GM18867 (cell line): ENCODE measurements at regions not wholly inside any gene's neighbourhood (a gene's known extent, or its start where the extent isn't known, plus 50 kb on each side); places are given as distances from the start of the nearest gene placed in this dataset.

Source experiments
- ATAC-seq: cut with Tn5 transposase; IDR thresholded peaks from one replicate; pipeline ENCODE4 v1.9.1; 2021; ENCODE audit warnings: mild to moderate bottlenecking, moderate library complexity; ENCODE audit not compliant: unreplicated experiment

DNA sequence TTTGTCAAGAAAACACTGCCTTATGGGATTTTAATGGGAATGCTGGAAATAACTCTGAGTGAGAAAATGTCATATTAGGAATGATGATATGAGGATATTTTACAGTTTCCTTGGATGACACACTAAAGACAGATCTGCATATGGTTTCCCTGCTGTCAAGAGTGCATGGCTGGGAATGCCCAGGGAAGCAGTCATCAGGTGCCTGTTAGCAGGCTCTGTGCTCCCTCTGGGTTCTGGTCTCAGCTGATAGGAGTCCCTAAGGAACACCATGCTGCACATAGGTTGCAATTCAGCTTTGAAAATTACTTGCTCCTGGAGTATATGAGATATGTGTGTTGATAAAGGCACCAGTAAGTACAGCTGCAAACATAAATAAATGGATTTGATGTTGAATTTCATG, 1064.6 kb downstream of the TUSC7 start:
- no peak for ATAC-seq

DNA sequence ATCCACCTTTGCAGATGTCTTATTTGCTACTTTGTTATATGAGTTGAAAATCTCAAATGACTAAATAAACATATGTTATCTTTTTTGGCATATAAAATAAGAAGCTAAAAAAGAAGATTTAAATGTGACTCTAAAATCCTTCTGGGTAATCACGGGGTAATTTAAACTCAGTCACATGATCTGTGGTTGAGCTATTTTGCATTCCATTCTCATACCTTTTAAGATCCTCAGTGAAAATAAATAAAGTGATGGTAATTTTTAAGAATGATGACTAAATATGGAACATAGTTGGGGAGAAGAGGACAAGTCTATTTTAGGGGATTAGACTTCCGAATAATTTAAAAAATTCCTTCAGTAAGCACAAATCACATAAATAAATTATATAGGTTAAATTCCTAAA, 1076.8 kb downstream of the TUSC7 start:
- no peak for ATAC-seq

GRCh38 chr3:117788061-117788460, 1078.5 kb downstream of the TUSC7 start:
- ATAC-seq: no peak

- no peak for ATAC-seq
Observed at GRCh38 chr3:117788506-117788905, 1078.9 kb downstream of the TUSC7 start.

DNA sequence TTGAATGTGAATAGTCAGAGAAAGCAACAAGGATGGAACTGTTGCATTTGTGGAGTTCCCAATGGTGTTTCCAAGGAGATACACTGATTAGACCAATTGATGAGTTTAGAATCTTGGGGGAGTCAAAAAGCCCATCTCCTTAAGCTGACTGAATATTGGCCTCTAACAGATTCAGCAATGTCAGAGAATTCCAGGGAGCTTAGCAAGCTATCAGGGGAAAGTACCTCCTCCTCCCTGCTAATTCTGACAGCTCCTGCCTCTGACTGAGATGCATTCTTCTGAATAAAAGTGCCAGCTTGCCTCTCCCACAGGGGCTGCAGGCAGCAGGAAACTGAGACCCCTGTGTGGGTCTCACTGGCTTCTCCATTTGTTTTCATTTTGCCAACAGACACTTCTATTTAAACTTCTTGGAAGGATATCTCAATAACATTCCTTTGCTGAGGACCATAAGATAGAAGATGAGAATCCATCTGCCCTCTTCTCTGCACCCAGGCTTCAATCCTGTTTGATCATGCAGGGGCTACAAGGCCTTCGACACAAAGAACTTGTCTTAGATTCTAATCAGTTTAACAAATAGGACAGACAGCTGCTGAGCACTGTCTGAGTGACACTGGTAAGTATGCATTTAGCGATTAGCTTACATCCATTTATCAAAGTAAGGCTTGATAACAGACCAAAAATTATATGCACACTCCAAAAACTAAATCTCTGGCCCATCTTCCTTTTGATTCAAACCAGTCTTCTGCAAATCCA, 1080.8 kb downstream of the TUSC7 start:
- ATAC-seq: no peak

GRCh38 chr3:117793622-117794265, 1084.2 kb downstream of the TUSC7 start:
- no peak for ATAC-seq

DNA sequence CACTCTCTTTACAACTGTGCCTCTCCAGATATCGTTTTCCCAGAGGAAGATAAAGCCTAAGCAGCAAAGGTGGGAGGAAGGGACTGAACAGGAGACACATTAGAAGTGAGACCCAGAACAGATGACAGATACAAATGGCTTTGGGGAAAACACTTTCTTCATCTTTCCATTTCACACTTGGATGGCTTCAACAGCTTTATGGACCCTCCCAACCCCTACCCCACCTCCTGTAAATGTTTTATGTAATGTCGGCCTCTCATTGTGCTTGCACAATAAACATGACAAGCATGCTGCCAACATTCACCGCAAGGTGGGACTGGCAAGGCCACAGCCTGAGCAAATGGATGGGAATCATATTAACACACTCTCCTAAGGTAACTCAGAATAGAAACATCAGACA, 1088.6 kb downstream of the TUSC7 start:
- ATAC-seq: no peak

GRCh38 chr3:117798687-117799386, 1089.3 kb downstream of the TUSC7 start:
- ATAC-seq: no peak

GRCh38 chr3:117799387-117799735, 1089.8 kb downstream of the TUSC7 start:
- ATAC-seq: no peak

DNA sequence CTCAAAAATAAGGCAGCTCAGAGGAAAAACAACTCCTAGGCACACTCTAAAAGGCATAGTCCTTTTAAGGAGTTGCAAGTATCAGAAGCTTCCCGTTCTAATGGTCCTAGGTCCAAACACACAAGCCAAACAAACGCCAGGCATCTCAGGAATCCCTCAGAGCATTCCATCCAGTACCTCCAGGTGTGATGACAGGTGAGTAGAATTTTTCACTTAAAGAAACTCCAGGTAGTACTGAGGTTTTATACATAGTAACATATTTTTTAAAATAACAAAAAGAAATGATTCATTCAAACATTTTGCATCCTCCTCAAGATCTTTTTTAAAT, 1092.3 kb downstream of the TUSC7 start:
- no peak for ATAC-seq

DNA sequence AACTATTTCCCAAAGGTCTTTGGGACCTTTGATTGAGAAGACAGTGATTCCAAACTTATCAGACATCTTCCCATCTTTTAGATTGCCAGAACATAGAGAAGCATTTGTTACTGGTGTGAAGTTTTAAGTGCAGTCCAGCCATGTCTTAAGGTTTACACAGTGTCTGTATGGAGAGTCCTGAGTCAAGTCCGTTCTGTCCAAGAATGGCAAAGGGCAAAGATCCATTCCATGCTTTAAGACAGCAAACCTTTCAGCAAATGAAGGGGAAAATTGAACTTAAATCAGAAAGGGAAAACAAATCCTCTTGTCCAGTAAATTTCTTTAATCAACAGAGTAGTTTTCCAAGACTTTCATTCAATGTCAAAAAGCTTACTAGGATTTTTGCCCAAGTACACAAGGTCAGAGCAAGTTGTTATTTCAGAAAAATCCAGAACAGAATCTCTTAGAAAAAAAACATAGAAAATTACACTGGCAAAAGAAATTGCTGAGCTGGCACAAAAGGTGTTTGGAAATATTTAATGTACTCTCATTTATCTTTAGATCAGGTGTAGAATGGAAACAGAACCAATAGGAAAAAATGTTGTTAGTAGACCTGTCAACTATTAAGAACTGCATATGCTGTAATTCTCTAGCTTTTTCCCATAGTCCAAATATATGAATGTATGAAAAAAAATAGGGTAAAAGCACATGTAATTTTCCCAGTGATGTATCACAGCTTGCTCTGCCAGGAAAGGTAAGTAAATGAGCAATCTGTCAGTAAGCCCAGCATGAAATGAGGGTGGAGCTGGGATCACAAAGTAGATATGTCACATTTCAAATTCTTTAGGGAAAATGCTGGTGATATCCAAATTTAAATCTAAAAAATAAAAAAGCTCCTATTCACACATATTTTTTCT, 1099.9 kb downstream of the TUSC7 start:
- no peak for ATAC-seq

DNA sequence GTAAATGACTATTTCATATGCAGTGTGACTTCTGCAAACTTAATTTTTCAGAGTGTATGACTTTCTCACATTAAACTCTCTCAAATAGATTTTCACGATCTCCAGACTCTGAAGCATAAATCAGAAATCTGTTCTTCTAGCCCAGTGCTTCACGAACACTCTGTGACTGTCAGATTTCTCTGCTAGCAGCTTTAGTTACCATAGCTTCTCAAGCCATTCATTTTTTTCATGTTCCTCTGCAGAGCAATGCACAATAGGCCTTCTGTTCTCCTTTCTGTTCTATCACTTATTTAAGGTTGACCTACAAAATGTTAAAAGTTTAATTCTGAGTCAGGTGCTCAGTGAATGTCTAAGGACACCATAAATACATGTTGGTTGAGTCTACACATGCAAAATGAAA, 1102.2 kb downstream of the TUSC7 start:
- no peak for ATAC-seq

DNA sequence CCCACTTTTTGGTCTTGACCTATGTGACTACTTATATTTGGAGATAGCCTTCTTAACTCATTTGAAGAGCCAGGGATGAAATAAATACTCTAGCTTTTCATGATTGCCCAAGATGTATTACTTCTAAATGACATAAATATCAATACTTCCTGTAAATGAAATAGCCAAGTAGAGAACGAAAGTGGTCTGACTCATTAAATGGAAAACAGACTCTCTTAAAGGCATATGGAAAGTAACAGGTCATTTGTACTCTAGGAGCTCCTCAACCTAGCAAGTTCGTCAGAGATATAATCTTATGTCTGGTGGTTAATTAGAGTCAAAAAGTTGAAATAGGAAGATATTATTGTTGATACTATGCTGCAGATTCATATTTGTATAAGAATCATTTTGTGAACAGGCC, 1105.4 kb downstream of the TUSC7 start:
- no peak for ATAC-seq

DNA sequence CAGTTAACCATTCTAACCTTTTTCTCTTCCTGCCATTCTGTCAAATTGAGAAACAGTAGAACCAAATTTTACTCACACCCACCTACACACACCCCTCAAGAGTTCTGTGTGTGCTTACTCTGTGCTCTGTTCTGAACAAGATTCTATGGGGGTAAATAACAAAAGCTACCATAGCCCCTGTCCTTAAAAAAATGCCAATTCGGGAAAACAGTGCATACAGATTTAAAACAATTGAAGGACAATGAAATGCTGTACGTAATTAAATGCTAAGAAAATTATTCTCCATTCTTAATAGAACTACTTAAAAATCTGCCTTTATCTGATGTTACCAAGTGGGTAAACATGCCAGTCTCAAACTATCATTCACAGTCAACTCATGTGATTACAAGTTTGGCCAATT, 1107.5 kb downstream of the TUSC7 start:
- ATAC-seq: no peak

DNA sequence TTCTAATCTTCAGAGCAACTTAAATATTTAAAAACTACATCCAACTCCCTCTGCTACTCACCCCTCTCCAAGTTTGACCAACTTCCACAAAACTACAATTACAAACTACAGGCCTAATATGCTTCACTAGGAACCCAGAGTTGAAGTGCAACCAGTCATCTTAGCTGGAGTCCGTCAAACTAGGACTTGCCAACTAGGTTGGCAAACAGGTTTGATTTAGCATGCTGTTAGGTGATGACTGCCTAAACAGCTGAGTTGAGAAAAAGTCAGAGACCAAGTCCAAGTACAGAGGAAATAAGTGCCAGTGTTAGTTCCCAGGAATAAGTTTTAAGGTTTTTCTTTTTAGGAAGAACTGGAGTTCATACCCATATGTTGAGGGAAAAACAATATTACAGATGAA, 1109.0 kb downstream of the TUSC7 start:
- no peak for ATAC-seq

GRCh38 chr3:117820658-117821299, 1111.2 kb downstream of the TUSC7 start:
- ATAC-seq: no peak

DNA sequence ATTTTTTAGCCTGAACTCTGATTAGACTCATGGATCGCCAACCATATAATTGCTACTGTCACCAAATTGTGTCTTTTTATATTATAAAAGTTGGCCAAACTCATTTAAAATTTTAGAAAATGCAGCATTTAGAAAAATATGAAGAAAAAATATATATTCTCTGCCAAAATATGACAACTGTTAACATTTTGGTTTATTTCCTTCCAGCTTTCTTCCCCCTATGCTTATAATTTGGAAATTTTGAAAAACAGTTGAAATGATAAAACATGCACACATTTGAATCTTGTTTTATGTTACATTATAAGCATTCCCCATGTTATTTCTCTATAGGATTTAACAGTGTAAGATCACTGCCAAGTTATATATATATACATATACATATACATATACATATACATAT, 1112.8 kb downstream of the TUSC7 start:
- ATAC-seq: no peak

DNA sequence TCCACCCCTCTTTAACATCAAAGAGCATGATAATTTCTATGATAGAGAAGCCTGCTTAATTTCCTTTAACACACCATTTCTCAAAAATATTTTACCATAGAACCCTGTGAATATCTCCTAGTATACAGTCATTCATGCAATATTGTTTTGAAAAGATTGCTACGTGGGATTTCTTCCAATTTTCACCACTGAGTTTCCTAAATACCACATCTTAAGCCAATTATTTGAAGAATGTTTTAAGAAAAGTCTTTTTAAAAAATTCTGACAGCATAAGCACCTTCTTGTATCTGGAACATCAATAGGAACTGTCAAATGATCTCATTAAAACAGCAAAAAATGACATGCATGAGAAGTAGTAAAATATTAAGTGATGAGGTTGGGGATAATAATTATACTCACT, 1126.7 kb downstream of the TUSC7 start:
- no peak for ATAC-seq

GRCh38 chr3:117837391-117837790, 1127.8 kb downstream of the TUSC7 start:
- ATAC-seq: no peak

- no peak for ATAC-seq
Observed at GRCh38 chr3:117842086-117842485, 1132.5 kb downstream of the TUSC7 start.

GRCh38 chr3:117843356-117843755, 1133.8 kb downstream of the TUSC7 start:
- ATAC-seq: no peak
